GM12878 (cell line): ENCODE measurements at regions not wholly inside any gene's neighbourhood (a gene's known extent, or its start where the extent isn't known, plus 50 kb on each side); places are given as distances from the start of the nearest gene placed in this dataset.

Experiments used
- ATAC-seq: fragments of 200-7000 bp; cut with Tn5 transposase; 3 replicates; pipeline ENCODE4 v1.9.1; 2020; ENCODE audit warnings: mild to moderate bottlenecking, moderate library complexity
- BruUV-seq: library from RNA; stranded (reverse); fragments of 400-500 nt; replicated peaks from 2 replicates; lab custom pipeline; 2021; lab: Mats Ljungman, UMichigan
- CTCF ChIA-PET: fragments of 300-600 bp; sonication (Branson Sonifier 250); formaldehyde crosslinking; extraction: SDS; loops from one replicate; lab custom pipeline; 2021; ENCODE audit warnings: inconsistent platforms; lab: Yijun Ruan, JAX
- POLR2A ChIA-PET: fragments of 350-600 bp; formaldehyde crosslinking; extraction: SDS; loops from one replicate; lab custom pipeline; 2021; ENCODE audit warnings: inconsistent platforms; lab: Charles Lee
- RAD21 ChIA-PET: fragments of 300-600 bp; sonication (Branson Sonifier 250); formaldehyde crosslinking; loops from one replicate; lab custom pipeline; 2023; ENCODE audit warnings: antibody characterized with exemption; ENCODE audit not compliant: unreplicated experiment; lab: Charles Lee
- SMC1A ChIA-PET: fragments of 300-600 bp; sonication (Branson Sonifier 250); formaldehyde crosslinking; loops from one replicate; lab custom pipeline; 2023; ENCODE audit not compliant: unreplicated experiment, uncharacterized antibody; lab: Charles Lee
- DNase-seq: peaks from one replicate; pipeline ENCODE4 v3.0.0-alpha.2; 2011; ENCODE audit warnings: low read depth, low spot score
- FAIRE-seq: peaks from 3 replicates; lab custom pipeline; 2011; peaks lifted over from hg19 to GRCh38; lab: Jason Lieb, UNC
- H2AFZ ChIP-seq: 2 replicates; pipeline ENCODE4 v1.6.0; 2011; ENCODE audit warnings: low read depth, low read length, control low read depth; ENCODE audit not compliant: control insufficient read depth
- H3K27ac ChIP-seq: 2 replicates; pipeline ENCODE4 v1.5.1; 2011; ENCODE audit warnings: control low read depth; ENCODE audit not compliant: control insufficient read depth, insufficient read depth
- H3K27me3 ChIP-seq, 2 experiments: replicated peaks in 1 of 2; 2 replicates each; pipeline versions ENCODE4 v1.6.0 to v1.6.1; 2011; ENCODE audit warnings: low read length in 1 of 2; ENCODE audit not compliant: control insufficient read depth in 2 of 2, insufficient read depth in 2 of 2
- H3K36me3 ChIP-seq, 2 experiments: 2 replicates each; pipeline ENCODE4 v1.5.1; 2011; ENCODE audit warnings: low read length in 1 of 2; ENCODE audit not compliant: control insufficient read depth in 2 of 2, insufficient read depth in 2 of 2
- H3K4me1 ChIP-seq: 2 replicates; pipeline ENCODE4 v1.6.1; 2011; ENCODE audit warnings: mild to moderate bottlenecking, low read length, moderate library complexity, mixed read lengths; ENCODE audit not compliant: control insufficient read depth, insufficient read depth
- H3K4me2 ChIP-seq: 2 replicates; pipeline ENCODE4 v1.6.0; 2011; ENCODE audit warnings: control low read depth; ENCODE audit not compliant: control insufficient read depth, insufficient read depth
- H3K4me3 ChIP-seq: fragments of 200-600 bp; sonication (generic); 2 replicates; pipeline ENCODE4 v1.5.1; 2016
- H3K79me2 ChIP-seq: 2 replicates; pipeline ENCODE4 v1.6.0; 2011; ENCODE audit warnings: low read length; ENCODE audit not compliant: control insufficient read depth, insufficient read depth
- H3K9ac ChIP-seq: 2 replicates; pipeline ENCODE4 v1.8.0; 2011; ENCODE audit warnings: low read length, control low read depth, mixed read lengths; ENCODE audit not compliant: control insufficient read depth, insufficient read depth
- H3K9me3 ChIP-seq: replicated peaks from 3 replicates; pipeline ENCODE4 v1.5.1; 2011; ENCODE audit warnings: mild to moderate bottlenecking, low read length; ENCODE audit not compliant: control insufficient read depth, insufficient read depth
- H4K20me1 ChIP-seq: 2 replicates; pipeline ENCODE4 v1.6.0; 2011; ENCODE audit not compliant: control insufficient read depth, insufficient read depth
- ASH2L ChIP-seq: fragments of 300-600, 200-600 bp; sonication (generic); IDR thresholded peaks from 2 replicates; pipeline ENCODE4 v1.6.1; 2017; ENCODE audit warnings: low read depth, mild to moderate bottlenecking, borderline replicate concordance
- CBX3 ChIP-seq: fragments of 200-600 bp; sonication (generic); IDR thresholded peaks from 2 replicates; pipeline ENCODE4 v1.6.1; 2016; ENCODE audit warnings: low read depth, borderline replicate concordance
- CHD1 ChIP-seq: IDR thresholded peaks from 2 replicates; pipeline ENCODE4 v1.6.1; 2012; ENCODE audit warnings: low read depth, low read length, improper control_type of control experiment
- CREB1 ChIP-seq: IDR thresholded peaks from 2 replicates; pipeline ENCODE4 v1.6.1; 2012; ENCODE audit warnings: low read depth, mild to moderate bottlenecking, inconsistent platforms
- CREM ChIP-seq: IDR thresholded peaks from 2 replicates; pipeline ENCODE4 v1.6.1; 2014; ENCODE audit warnings: antibody characterized with exemption, low read depth
- ESRRA ChIP-seq: IDR thresholded peaks from 2 replicates; pipeline ENCODE4 v1.6.1; 2012; ENCODE audit warnings: mild to moderate bottlenecking, low read length, improper control_type of control experiment
- FOXM1 ChIP-seq: IDR thresholded peaks from 2 replicates; pipeline ENCODE4 v1.6.1; 2012; ENCODE audit warnings: low read depth, mild to moderate bottlenecking, inconsistent platforms, low read length, moderate library complexity
- MTA2 ChIP-seq: fragments of 450-650 bp; IDR thresholded peaks from 2 replicates; pipeline ENCODE4 v1.6.1; 2016; ENCODE audit warnings: low read depth, mild to moderate bottlenecking, moderate library complexity
- POLR2AphosphoS2 ChIP-seq: IDR thresholded peaks from 2 replicates; pipeline ENCODE4 v1.6.1; 2011; ENCODE audit warnings: low read depth, mild to moderate bottlenecking, low read length, improper control_type of control experiment, moderate library complexity
- POU2F2 ChIP-seq: IDR thresholded peaks from 3 replicates; pipeline ENCODE4 v1.6.1; 2011; ENCODE audit warnings: low read depth, mild to moderate bottlenecking, low read length, borderline replicate concordance
- RCOR1 ChIP-seq: conservative IDR thresholded peaks from 2 replicates; pipeline ENCODE4 v1.6.1; 2012; ENCODE audit warnings: low read depth, low read length, improper control_type of control experiment
- REST ChIP-seq: IDR thresholded peaks from 2 replicates; pipeline ENCODE4 v1.6.1; 2012; ENCODE audit warnings: mild to moderate bottlenecking, low read depth, low read length
- SUZ12 ChIP-seq: fragments of 200-600 bp; sonication (generic); IDR thresholded peaks from one replicate; pipeline ENCODE4 v1.6.1; 2018; ENCODE audit warnings: antibody characterized with exemption, mild to moderate bottlenecking; ENCODE audit not compliant: unreplicated experiment
- TBL1XR1 ChIP-seq: IDR thresholded peaks from 2 replicates; pipeline ENCODE4 v1.6.1; 2012; ENCODE audit warnings: low read depth, low read length, improper control_type of control experiment
- YBX1 ChIP-seq: fragments of 450-650 bp; IDR thresholded peaks from 2 replicates; pipeline ENCODE4 v1.6.1; 2016; ENCODE audit warnings: antibody characterized with exemption
- ZBTB33 ChIP-seq: fragments of 450-650 bp; IDR thresholded peaks from 2 replicates; pipeline ENCODE4 v1.6.1; 2017; ENCODE audit warnings: mild to moderate bottlenecking
- ZNF384 ChIP-seq: IDR thresholded peaks from 2 replicates; pipeline ENCODE4 v1.6.1; 2012; ENCODE audit warnings: low read depth, mild to moderate bottlenecking, low read length, improper control_type of control experiment, borderline replicate concordance
- in situ Hi-C: fragments of 300-500 bp; cut with MboI; formaldehyde crosslinking; loops from 9 replicates; pipeline ENCODE4 v1.14.3; 2018; ENCODE audit warnings: mixed read lengths
- intact Hi-C: fragments of 100-400 bp; cut with micrococcal nuclease; formaldehyde crosslinking; loops from one replicate; pipeline ENCODE4 v1.14.2; 2022; ENCODE audit not compliant: unreplicated experiment

GRCh38 chr15:79602731-79603130 lies 170.6 kb downstream of the MINAR1 start:
- in situ Hi-C loops (no loop called here), intact Hi-C loops (no loop called here)
- SMC1A ChIA-PET, result no interaction called here
- DNase-seq (no peak), FAIRE-seq (no peak), ATAC-seq (no peak)
- Histone ChIP-seq H3K9me3 (no peaks in the 10 kb centered on the region), H3K4me2 (no peak overlapping the region), H3K36me3 (no peaks in the 10 kb centered on the region), H3K4me1 (no peaks in the 10 kb centered on the region), H3K27me3 (no peaks in the 10 kb centered on the region; a peak in 3 of 4 replicates), H3K27ac (no peak overlapping the region), H3K79me2 (no peaks in the 10 kb centered on the region), H2AFZ (no peak overlapping the region), H3K4me3 (no peak overlapping the region), H3K9ac (no peak overlapping the region), H4K20me1 (no peaks in the 10 kb centered on the region)
- CTCF ChIA-PET, result no interaction called here
- POLR2A ChIA-PET, result no interaction called here
- TF ChIP-seq CREM, result no peak
- TF ChIP-seq SUZ12, result no peak
- TF ChIP-seq POLR2AphosphoS2, result no peak
- TF ChIP-seq RCOR1, result no peak
- no peak for TF ChIP-seq ASH2L
- no peak for TF ChIP-seq ESRRA
- TF ChIP-seq CREB1, result no peak
- TF ChIP-seq CHD1, result no peak
- TF ChIP-seq TBL1XR1, result no peak
- no peak for TF ChIP-seq YBX1
- TF ChIP-seq FOXM1, result no peak
- no peak for TF ChIP-seq ZBTB33
- no peak for TF ChIP-seq POU2F2
- no peak for TF ChIP-seq ZNF384
- TF ChIP-seq CBX3, result no peak
- no peak for TF ChIP-seq REST
- no peak for TF ChIP-seq MTA2
- BruUV-seq, result no TSS peak
- RAD21 ChIA-PET, result no interaction called here
